Activated CD8-positive, alpha-beta T cell treated with anti-CD3 and anti-CD28 coated beads for 36 hours (primary cell): ENCODE measurements at regions not wholly inside any gene's neighbourhood (a gene's known extent, or its start where the extent isn't known, plus 50 kb on each side); places are given as distances from the start of the nearest gene placed in this dataset.

Experiments
- ATAC-seq: fragments of 200-7000 bp; cut with Tn5 transposase; one replicate; pipeline ENCODE4 v1.10.0; 2021; ENCODE audit warnings: mild to moderate bottlenecking, moderate library complexity
- CTCF ChIA-PET: fragments of 350-600 bp; sonication (Branson Sonifier 250); formaldehyde crosslinking; loops from one replicate; lab custom pipeline; 2021; ENCODE audit warnings: antibody characterized with exemption; lab: Charles Lee
- POLR2A ChIA-PET: fragments of 350-600 bp; sonication (Branson Sonifier 250); formaldehyde crosslinking; loops from one replicate; lab custom pipeline; 2021; ENCODE audit warnings: antibody characterized with exemption; lab: Charles Lee
- DNase-seq: peaks from one replicate; pipeline ENCODE4 v3.0.0-alpha.2; 2020
- H3K27ac Mint-ChIP-seq: one replicate; pipeline ENCODE4 v1.8.0; 2021; ENCODE audit warnings: mild to moderate bottlenecking, mixed read lengths
- H3K27me3 Mint-ChIP-seq: one replicate; pipeline ENCODE4 v1.8.0; 2021; ENCODE audit warnings: mixed read lengths
- H3K36me3 Mint-ChIP-seq: one replicate; pipeline ENCODE4 v1.8.0; 2021; ENCODE audit warnings: low read depth, mixed read lengths
- H3K4me1 Mint-ChIP-seq: one replicate; pipeline ENCODE4 v1.8.0; 2021; ENCODE audit warnings: low read depth, mixed read lengths
- H3K4me3 Mint-ChIP-seq: one replicate; pipeline ENCODE4 v1.8.0; 2021; ENCODE audit warnings: mild to moderate bottlenecking, moderate library complexity, mixed read lengths
- H3K9me3 Mint-ChIP-seq: one replicate; pipeline ENCODE4 v1.8.0; 2021; ENCODE audit warnings: mixed read lengths
- CTCF ChIP-seq: fragments of 200-600 bp; IDR thresholded peaks from one replicate; pipeline ENCODE4 v1.8.0; 2022; ENCODE audit warnings: antibody characterized with exemption, mild to moderate bottlenecking
- intact Hi-C: fragments of 100-400 bp; cut with micrococcal nuclease; formaldehyde crosslinking; loops from one replicate; pipeline ENCODE4 v1.10.0; 2022

GRCh38 chr2:21310493-21310892 is 186.7 kb downstream of the TDRD15 start:
- Mint-ChIP-seq H3K27ac (no peak overlapping the region), H3K4me3 (no peak overlapping the region), H3K9me3 (peaks cover 1% of the 10 kb centered on the region), H3K36me3 (no peaks in the 10 kb centered on the region), H3K27me3 (no peaks in the 10 kb centered on the region), H3K4me1 (no peaks in the 10 kb centered on the region)
- no peak for DNase-seq
- intact Hi-C loops = no loop called here
- CTCF ChIA-PET = no interaction called here
- no peak for ATAC-seq
- POLR2A ChIA-PET = no interaction called here
- TF ChIP-seq CTCF = no peak

DNA sequence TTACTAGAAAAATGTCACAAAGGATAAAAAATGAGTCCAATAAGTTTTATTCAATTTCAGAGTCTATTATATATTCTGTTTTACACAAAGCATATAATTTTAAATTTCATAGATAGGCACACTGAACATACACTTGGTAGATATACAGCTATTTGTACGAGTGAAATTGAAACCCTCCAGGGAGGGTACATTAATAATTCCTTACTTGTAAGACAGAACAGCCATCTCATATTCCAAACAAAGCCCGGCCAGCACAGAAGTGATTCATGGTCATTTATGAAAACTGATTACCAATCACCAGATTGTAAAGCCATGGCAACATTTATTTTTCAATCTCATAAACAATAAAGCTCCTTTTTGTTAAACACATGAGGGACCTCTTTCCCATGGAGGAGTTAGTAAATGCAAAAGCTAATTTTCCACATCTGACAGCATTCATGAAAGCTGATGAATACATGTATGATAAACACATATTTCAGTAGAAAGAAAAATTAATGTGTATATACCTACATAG is 190.6 kb downstream of the TDRD15 start:
- Mint-ChIP-seq H3K4me1 (no peaks in the 10 kb centered on the region), H3K4me3 (no peak overlapping the region), H3K27ac (no peak overlapping the region), H3K36me3 (no peaks in the 10 kb centered on the region), H3K9me3 (peaks cover 1% of the 10 kb centered on the region), H3K27me3 (no peaks in the 10 kb centered on the region)
- ChIA-PET POLR2A (no interaction called here), CTCF (no interaction called here)
- DNase-seq = no peak
- ATAC-seq = no peak
- intact Hi-C loops = no loop called here
- TF ChIP-seq CTCF = no peak

GRCh38 chr2:21317131-21317530 is 193.4 kb downstream of the TDRD15 start:
- peak; percentile 58 for DNase-seq
- intact Hi-C loops = loop anchor here (2.0 kb wide), 1 partner anchor 276 kb away; no protein-coding TSS in a partner anchor
- CTCF ChIA-PET = interaction anchor here (0.8 to 2.7 kb wide), 16 partner anchors 8 to 294 kb away, joined by 3 to 16 read pairs (median 4); no protein-coding TSS in a partner anchor
- Mint-ChIP-seq H3K36me3 (no peaks in the 10 kb centered on the region), H3K4me1 (no peaks in the 10 kb centered on the region), H3K27ac (no peak overlapping the region), H3K27me3 (no peaks in the 10 kb centered on the region), H3K4me3 (no peak overlapping the region), H3K9me3 (peaks cover 1% of the 10 kb centered on the region)
- TF ChIP-seq CTCF = peak; percentile 61
- no peak for ATAC-seq
- POLR2A ChIA-PET = no interaction called here

GRCh38 chr2:21318263-21318662 is 194.5 kb downstream of the TDRD15 start:
- ChIA-PET CTCF (interaction anchor here (1.2 to 2.5 kb wide), 5 partner anchors 13 to 276 kb away, joined by 3 to 16 read pairs (median 4); no protein-coding TSS in a partner anchor), POLR2A (no interaction called here)
- intact Hi-C loops = no loop called here
- ATAC-seq (no peak), DNase-seq (no peak)
- Mint-ChIP-seq H3K4me1 (no peaks in the 10 kb centered on the region), H3K4me3 (no peak overlapping the region), H3K9me3 (no peaks in the 10 kb centered on the region), H3K27ac (no peak overlapping the region), H3K36me3 (no peaks in the 10 kb centered on the region), H3K27me3 (no peaks in the 10 kb centered on the region)
- TF ChIP-seq CTCF = no peak

GRCh38 chr2:21326152-21326551 is 202.4 kb downstream of the TDRD15 start:
- H3K9me3 Mint-ChIP-seq = peaks cover 2% of the 10 kb centered on the region
- ChIA-PET POLR2A (no interaction called here), CTCF (interaction anchor here (1.5 kb wide), 1 partner anchor 9 kb away, joined by 5 read pairs; no protein-coding TSS in a partner anchor)
- no peak for TF ChIP-seq CTCF
- ATAC-seq (no peak), DNase-seq (no peak)
- H3K4me1 Mint-ChIP-seq = no peaks in the 10 kb centered on the region
- no peaks in the 10 kb centered on the region for H3K36me3 Mint-ChIP-seq
- intact Hi-C loops = no loop called here
- H3K27ac Mint-ChIP-seq = no peak overlapping the region
- H3K27me3 Mint-ChIP-seq = no peaks in the 10 kb centered on the region
- H3K4me3 Mint-ChIP-seq = no peak overlapping the region
